HUES64 (cell line): ENCODE measurements at regions not wholly inside any gene's neighbourhood (a gene's known extent, or its start where the extent isn't known, plus 50 kb on each side); places are given as distances from the start of the nearest gene placed in this dataset.

Experiments
- H3K27ac ChIP-seq: 2 replicates; pipeline ENCODE4 v1.7.0; 2013; ENCODE audit warnings: low read depth, low read length, inconsistent platforms
- H3K27me3 ChIP-seq: 2 replicates; pipeline ENCODE4 v1.6.1; 2013; ENCODE audit warnings: mild to moderate bottlenecking, low read length; ENCODE audit not compliant: insufficient read depth
- H3K36me3 ChIP-seq: 2 replicates; pipeline ENCODE4 v1.6.1; 2013; ENCODE audit warnings: mild to moderate bottlenecking, low read length; ENCODE audit not compliant: insufficient read depth
- H3K4me1 ChIP-seq: 2 replicates; pipeline ENCODE4 v1.6.1; 2013; ENCODE audit warnings: mild to moderate bottlenecking, low read length, moderate library complexity; ENCODE audit not compliant: insufficient read depth
- H3K4me3 ChIP-seq: 2 replicates; pipeline ENCODE4 v1.5.1; 2013; ENCODE audit warnings: mild to moderate bottlenecking, low read length, moderate library complexity
- H3K9ac ChIP-seq: 2 replicates; pipeline ENCODE4 v1.6.1; 2013; ENCODE audit warnings: mild to moderate bottlenecking, low read depth, low read length
- H3K9me3 ChIP-seq: 2 replicates; pipeline ENCODE4 v1.6.1; 2013; ENCODE audit warnings: low read depth, low read length; ENCODE audit not compliant: insufficient read depth
- WGBS: fragments of 150-250, 120-280 bp; methylation state at CpG from one replicate; pipeline ENCODE4 v1.1.7; 2013; ENCODE audit warnings: missing lambda C conversion rate; 5-methylcytosine and 5-hydroxymethylcytosine counted together

DNA sequence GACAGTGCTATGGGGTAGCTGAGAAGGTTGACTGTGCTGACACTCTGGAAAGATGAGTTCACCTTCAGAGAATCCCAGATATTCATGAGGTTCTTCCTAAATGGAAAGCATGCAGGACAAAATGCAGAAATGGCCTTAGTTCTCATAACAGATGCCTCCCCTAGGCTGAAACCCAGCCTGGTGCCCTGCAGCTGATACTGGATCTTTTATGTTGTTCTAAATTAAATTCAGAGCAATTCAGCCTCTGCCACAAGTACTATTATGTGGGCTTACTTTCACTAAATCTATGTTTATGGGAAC lies 172.0 kb upstream of the SERPINE2 start:
- Histone ChIP-seq H3K27me3 (no peaks in the 10 kb centered on the region), H3K9ac (no peak overlapping the region), H3K4me1 (peaks cover 17% of the 10 kb centered on the region; the same call in 1 of the 2 replicates), H3K36me3 (no peaks in the 10 kb centered on the region), H3K27ac (no peak overlapping the region), H3K4me3 (no peak overlapping the region), H3K9me3 (no peaks in the 10 kb centered on the region)

DNA sequence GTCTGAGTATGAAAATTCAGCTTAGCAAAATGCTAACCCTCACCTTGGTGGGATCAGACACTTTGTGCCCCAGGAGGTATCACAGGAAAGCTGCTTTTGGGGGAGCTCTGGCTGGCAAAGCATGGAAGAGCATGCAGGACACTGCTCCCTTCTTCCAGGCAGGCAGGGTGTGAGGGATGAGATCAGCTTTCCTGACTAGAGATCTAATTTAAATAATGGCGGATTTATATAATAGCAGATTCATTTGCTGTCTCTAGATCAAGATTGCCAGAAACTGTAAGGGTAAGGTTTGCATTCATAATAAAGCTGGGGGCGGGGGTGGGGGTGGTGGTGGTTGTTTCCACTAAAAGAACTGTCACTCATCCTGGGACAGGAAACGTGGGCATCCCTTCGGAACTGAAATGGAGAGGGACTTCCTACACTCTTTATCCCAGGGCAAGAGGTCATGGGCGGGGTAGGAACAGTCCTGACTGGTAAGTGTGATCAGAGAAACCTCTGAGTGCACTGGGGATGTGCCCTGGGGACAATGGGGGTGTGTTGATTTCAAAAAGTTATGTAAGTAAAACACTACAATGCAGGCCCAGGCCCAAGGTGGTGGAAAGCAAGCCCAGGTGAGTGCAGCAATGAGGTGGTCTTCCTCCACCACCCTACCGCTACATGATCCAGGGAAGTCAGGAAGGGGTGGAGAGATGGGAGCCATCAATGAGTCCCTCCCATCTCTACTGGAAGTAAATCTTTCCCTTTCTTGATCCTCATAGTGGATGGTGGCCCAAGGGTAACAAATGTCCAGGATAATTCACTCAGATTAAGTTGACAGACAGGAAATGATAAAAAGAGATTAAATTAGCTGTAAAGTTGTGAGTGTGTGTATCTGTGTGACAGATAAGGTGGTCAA lies 171.4 kb upstream of the SERPINE2 start:
- Histone ChIP-seq H3K4me1 (peaks cover 17% of the 10 kb centered on the region; the same call in 1 of the 2 replicates), H3K9ac (no peak overlapping the region), H3K9me3 (no peaks in the 10 kb centered on the region), H3K27ac (no peak overlapping the region), H3K4me3 (no peak overlapping the region), H3K36me3 (no peaks in the 10 kb centered on the region), H3K27me3 (no peaks in the 10 kb centered on the region)
- WGBS: 88% methylated on average over 4 of the region's 6 CpGs

DNA sequence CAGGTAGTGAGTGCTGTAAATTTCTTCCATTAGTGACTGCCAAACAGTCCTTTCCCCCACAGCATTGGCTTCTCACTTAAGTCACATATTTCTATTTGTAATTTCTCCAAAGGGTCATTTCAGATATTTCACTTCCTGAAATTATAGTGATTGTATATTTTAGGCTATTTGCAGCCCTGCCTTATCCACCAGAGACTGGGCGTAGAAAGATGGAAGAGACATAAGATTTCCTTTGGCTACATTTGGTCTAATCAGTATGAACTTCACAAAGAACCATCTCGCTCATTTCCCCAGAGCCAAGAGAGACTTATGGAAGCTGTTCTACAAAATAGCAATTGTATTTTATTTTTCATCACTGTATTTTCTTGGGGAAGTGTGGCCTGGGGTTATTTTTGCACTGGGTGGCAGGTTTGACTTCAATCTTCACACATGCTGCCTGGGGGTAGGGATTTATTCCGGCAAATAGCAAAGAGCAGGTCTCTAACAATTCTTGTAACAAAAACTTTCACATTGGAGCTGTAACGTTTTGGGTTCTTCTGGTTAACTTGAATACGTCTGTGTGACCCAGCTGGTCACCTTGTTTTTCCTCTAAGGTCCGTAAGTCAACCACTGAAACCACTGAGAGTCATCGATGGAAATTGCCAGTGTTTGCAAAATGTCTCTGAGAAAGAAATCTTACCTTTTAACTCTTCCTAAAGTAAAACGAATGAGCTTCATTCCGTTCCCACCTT lies 170.6 kb upstream of the SERPINE2 start:
- WGBS: 94% methylated on average over 8 of the region's 9 CpGs

DNA sequence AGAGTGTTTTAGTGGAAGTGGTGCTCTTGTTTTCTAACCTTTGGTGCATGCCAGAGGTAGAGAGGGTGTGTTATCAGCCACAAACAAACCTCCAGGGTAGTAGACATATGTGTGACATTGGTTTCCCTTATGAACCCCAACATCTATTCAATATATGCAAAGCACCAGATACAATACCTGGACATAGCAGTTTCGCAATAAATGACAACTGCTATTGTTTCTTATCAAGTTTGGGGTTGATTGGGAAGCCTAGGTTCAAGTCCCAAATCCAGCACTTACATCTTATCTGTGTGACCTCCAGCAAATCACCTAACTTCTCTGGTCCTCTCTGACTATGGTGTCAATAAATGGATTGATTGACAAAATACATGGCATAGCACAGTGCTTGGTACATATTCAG lies 169.4 kb upstream of the SERPINE2 start:
- Histone ChIP-seq H3K27ac (no peak overlapping the region), H3K27me3 (no peaks in the 10 kb centered on the region), H3K9ac (no peak overlapping the region), H3K4me3 (no peak overlapping the region), H3K36me3 (no peaks in the 10 kb centered on the region), H3K4me1 (peaks cover 17% of the 10 kb centered on the region; the same call in 1 of the 2 replicates), H3K9me3 (no peaks in the 10 kb centered on the region)
- 80% methylated on average over 1 of the region's 1 CpG for WGBS

More for the DNA sequence above, 170.6 kb upstream of the SERPINE2 start:
- Histone ChIP-seq H3K4me1 (peaks cover 17% of the 10 kb centered on the region; the same call in 1 of the 2 replicates), H3K27me3 (no peaks in the 10 kb centered on the region), H3K9ac (no peak overlapping the region), H3K4me3 (no peak overlapping the region), H3K36me3 (no peaks in the 10 kb centered on the region), H3K27ac (no peak overlapping the region), H3K9me3 (no peaks in the 10 kb centered on the region)

DNA sequence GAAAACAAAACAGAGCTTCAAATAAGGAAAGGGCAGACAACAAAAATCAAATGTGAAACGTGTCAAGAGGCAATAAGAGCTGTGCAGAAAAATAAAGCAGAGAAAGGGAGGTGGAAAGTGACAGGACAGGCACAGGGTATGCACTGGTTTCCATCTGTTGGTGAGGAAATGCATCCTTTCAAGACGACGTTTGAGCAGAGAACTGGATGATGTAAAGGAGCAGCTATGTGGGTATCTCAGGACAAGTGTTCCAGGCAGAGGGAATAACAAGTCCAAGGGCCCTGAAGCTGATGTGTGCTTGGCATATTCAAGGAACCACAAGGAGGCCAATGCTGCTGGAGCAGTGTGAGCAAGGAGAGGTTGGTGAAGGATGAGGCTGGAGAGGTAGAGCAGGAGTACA lies 168.9 kb upstream of the SERPINE2 start:
- Histone ChIP-seq H3K27me3 (no peaks in the 10 kb centered on the region), H3K36me3 (no peaks in the 10 kb centered on the region), H3K9me3 (no peaks in the 10 kb centered on the region), H3K27ac (no peak overlapping the region), H3K4me1 (peaks cover 17% of the 10 kb centered on the region; the same call in 1 of the 2 replicates), H3K9ac (no peak overlapping the region), H3K4me3 (no peak overlapping the region)
- 86% methylated on average over 3 of the region's 3 CpGs for WGBS

DNA sequence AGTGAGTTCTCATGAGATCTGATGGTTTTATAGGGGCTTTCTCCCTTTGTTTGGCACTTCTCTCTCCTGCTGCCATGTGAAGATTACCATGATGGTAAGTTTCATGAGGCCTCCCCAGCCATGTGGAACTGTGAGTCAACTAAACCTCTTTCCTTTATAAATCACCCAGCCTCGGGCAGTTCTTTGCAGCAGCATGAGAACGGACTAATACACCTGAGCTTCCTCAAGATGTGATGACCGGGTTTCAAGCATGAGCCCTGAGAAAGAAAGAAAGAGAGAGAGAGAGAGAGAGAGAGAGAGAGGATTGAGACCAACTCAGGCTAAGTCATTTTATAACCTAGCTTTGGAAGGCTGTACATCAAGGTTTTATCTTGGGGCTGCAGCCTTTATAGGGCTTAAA lies 167.7 kb upstream of the SERPINE2 start:
- Histone ChIP-seq H3K27me3 (no peaks in the 10 kb centered on the region), H3K36me3 (no peaks in the 10 kb centered on the region), H3K9ac (no peak overlapping the region), H3K4me1 (peaks cover 16% of the 10 kb centered on the region; the same call in 1 of the 2 replicates), H3K4me3 (no peak overlapping the region), H3K27ac (no peak overlapping the region), H3K9me3 (no peaks in the 10 kb centered on the region)
- 98% methylated on average over 3 of the region's 3 CpGs for WGBS

DNA sequence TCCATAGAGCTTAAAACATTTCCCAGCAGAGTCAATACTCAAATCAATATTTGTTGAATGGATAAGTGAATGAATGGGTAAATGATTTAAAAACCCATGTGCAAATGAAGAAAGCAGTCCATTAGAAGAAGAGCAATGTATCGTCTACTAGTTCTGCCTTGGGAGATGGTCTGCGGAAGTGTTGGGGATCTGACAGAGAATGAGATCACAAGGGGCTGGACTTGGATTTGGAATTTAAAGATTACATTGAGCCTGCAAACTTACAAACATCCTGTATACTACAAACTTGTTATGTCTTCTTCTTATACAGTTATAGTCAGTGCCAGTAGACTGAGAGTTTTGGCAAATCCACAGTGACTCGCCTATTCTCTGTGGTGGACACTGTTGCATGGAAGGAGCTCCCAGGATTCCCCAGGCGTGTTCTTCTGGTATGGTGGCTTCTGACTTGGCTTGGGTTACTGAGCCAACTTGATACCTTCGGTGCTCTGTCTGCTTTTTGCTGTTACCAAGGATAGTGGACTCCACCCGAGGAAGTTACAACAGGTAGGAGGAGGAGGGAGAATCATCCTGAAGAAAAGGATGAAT lies 163.3 kb upstream of the SERPINE2 start:
- Histone ChIP-seq H3K4me3 (no peak overlapping the region), H3K27ac (no peak overlapping the region), H3K9ac (no peak overlapping the region), H3K4me1 (no peaks in the 10 kb centered on the region), H3K27me3 (no peaks in the 10 kb centered on the region), H3K36me3 (no peaks in the 10 kb centered on the region), H3K9me3 (no peaks in the 10 kb centered on the region)
- 96% methylated on average over 6 of the region's 6 CpGs for WGBS

DNA sequence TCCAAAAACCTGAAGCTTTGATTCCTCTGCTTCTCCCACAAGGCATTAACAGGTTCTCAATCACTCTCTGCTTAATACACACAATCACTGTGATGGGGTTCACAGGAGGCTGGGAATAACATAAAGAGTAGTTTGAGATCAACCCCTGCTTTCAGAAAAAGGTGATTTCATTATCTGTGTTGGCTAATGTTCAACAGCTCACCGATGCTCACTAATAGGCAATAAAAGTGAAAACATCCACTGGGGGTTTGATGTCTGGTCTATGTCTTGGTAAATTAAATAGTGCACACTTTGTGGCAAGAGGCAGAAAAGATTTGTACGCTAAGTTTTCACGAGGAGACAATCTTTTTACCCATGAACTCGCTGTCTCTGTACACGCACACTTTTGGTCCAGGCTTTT lies 159.3 kb upstream of the SERPINE2 start:
- no peak overlapping the region for H3K9ac ChIP-seq
- WGBS: 94% methylated on average over 5 of the region's 5 CpGs
- no peak overlapping the region for H3K27ac ChIP-seq
- H3K4me3 ChIP-seq: no peak overlapping the region
- no peaks in the 10 kb centered on the region for H3K4me1 ChIP-seq
- H3K36me3 ChIP-seq: no peaks in the 10 kb centered on the region
- H3K9me3 ChIP-seq: peaks cover 3% of the 10 kb centered on the region
- no peaks in the 10 kb centered on the region for H3K27me3 ChIP-seq

DNA sequence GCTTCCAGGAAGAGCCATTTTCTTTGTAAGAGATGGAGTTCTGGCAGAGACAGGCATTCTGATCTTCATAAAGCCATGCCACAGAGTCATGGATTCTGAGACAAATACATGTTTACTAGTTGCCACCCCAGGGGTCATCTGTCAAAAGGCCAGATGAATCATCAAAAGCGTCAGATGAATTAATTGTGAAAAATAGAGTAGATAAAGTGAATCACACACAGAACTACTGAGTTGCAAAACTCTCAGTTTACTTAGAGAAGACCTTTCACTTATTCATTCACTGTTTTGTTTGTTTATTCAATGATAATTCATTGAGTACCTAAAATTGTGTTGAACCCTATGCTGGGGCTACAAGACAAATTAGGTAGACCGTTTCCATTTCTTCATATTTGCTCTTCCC lies 157.7 kb upstream of the SERPINE2 start:
- Histone ChIP-seq H3K4me3 (no peak overlapping the region), H3K9ac (no peak overlapping the region), H3K9me3 (peaks cover 18% of the 10 kb centered on the region), H3K4me1 (no peaks in the 10 kb centered on the region), H3K36me3 (no peaks in the 10 kb centered on the region), H3K27ac (no peak overlapping the region), H3K27me3 (no peaks in the 10 kb centered on the region)
- WGBS: 100% methylated on average over 2 of the region's 2 CpGs

DNA sequence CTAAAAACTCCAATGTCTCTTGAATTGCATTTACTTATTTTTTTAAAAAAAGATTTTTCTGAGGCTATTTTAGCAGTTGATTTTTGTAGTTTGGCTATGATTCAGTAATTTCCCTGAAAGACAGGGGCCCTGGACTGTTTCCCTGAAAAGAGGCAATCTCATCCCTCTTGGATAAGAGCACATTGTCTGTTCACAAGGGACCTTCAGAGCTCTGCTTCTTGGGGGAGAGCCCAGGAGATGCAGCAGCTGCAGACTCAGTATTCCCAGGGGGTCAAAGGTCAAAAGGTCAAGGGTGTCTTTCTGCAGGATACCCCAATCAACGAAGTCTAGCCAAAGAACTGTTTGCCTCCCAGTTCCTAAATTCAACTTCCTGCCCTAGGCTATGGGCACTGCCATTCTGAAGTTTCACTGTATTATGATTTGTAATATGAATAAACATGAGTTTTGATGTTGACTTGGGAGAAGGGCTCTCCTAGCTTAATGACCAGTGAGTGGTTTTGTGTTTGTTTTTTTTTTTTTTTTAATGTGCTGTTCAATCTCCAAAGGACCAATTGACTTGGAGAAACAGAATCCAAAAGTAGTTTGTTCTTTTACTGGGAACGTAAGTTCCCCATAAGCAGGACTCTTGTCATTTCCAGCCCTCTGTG lies 157.0 kb upstream of the SERPINE2 start:
- no peaks in the 10 kb centered on the region for H3K4me1 ChIP-seq
- no peaks in the 10 kb centered on the region for H3K27me3 ChIP-seq
- no peak overlapping the region for H3K4me3 ChIP-seq
- no peaks in the 10 kb centered on the region for H3K36me3 ChIP-seq
- H3K27ac ChIP-seq: no peak overlapping the region
- peaks cover 19% of the 10 kb centered on the region for H3K9me3 ChIP-seq
- H3K9ac ChIP-seq: no peak overlapping the region
- 93% methylated on average over 2 of the region's 2 CpGs for WGBS

DNA sequence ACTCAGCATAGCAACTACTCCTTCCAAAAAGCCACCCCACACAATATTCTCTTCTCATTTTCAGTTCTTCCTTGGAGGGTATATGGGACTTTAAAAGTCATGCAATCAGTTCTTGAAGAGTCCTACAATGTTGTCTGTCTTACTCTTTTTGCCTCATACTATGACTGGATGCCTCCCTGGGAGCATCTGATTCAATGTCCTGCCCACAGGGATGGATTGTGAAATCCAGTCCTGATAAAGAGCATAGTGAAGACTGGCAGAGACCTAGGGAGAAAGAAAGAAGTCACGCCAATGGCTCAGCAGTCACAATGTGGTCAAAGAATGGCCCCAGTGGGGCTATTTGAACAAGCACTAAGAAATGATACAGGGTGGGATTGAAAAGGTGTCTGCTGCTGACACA lies 155.1 kb upstream of the SERPINE2 start:
- H3K27me3 ChIP-seq: no peaks in the 10 kb centered on the region
- no peak overlapping the region for H3K27ac ChIP-seq
- H3K36me3 ChIP-seq: no peaks in the 10 kb centered on the region
- no peaks in the 10 kb centered on the region for H3K4me1 ChIP-seq
- H3K9me3 ChIP-seq: peaks cover 19% of the 10 kb centered on the region
- 91% methylated on average over 1 of the region's 1 CpG for WGBS
- H3K4me3 ChIP-seq: no peak overlapping the region
- H3K9ac ChIP-seq: no peak overlapping the region
